Left renal pelvis (tissue), 4 donors: ENCODE measurements at regions not wholly inside any gene's neighbourhood (a gene's known extent, or its start where the extent isn't known, plus 50 kb on each side); places are given as distances from the start of the nearest gene placed in this dataset.
"Not testable (repeated sequence)": the region's sequence is repeated elsewhere in the genome, so short reads cannot be mapped to it uniquely, and the experiment has no call there.

Experiments
- DNase-seq, 4 donors: peaks; one replicate each; pipeline ENCODE4 v3.0.0-alpha.2; 2013; ENCODE audit warnings: low read depth in 4 of 4, low spot score in 3 of 4

- DNase-seq = not testable (repeated sequence)
Observed at GRCh38 chr1:115534-115933, 335.9 kb downstream of the OR4F29 start.

DNA sequence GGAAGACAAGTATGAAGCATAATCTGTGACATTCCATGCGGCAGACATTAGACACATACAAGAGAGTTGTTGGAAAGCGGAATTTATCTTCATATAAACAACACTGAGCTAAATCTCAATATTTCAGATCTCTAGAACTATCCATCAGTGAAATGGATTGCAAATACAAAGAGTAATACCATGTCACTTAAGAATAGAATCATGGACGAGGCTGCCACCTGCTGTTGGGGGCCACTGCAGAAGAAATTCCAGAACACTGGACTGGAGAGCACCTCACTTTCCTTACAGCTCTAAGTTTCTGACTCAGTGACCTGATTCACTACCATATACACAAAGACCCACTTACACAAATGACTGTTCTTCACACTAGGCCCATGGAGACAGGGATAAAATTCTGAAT is 346.7 kb downstream of the OR4F29 start:
- not testable (repeated sequence) for DNase-seq

DNA sequence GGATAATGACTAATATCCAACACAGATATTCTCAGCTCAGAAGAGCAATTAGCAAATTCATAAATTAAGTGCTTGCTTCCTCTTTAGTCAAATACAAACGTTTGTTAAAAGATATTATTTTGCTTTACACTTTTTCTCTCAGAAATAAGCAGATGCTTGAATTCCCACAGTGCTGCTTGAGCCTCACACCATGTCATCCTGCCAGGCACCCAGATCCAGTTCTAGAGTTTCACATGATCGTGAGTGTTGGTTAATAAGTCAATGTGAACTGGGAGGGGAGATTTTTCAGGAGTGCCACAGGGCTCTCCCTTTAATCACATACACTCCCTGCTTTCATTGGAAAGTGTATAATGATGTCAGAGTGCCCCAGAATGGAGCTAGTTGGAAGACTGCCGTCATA is 352.0 kb downstream of the OR4F29 start:
- DNase-seq = not testable (repeated sequence)

- DNase-seq = not testable (repeated sequence)
Observed at GRCh38 chr1:98811-99210, 352.7 kb downstream of the OR4F29 start.

- DNase-seq = not testable (repeated sequence)
Observed at GRCh38 chr1:91279-91678, 360.2 kb downstream of the OR4F29 start.

DNA sequence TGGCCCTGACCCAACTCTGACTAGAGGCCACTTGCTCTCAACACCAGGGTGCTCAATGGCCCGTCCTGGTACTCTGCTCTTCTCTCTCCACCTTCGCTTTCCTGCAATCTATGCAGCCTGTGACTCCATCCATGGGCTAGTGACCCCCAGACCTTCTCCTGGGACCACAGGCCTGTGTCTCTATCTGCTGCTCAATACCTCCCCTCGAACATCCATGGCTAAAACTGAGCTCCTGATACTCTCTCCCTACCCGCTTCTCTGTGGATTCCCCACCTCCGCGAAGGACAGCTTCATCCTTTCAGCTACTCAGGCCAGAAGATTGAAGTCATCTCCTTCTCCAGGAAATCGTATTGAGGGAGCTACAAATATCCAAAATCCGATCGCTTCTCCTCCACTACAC is 363.4 kb downstream of the OR4F29 start:
- not testable (repeated sequence) for DNase-seq

GRCh38 chr1:79152-79551 is 372.3 kb downstream of the OR4F29 start:
- DNase-seq = not testable (repeated sequence)

- not testable (repeated sequence) for DNase-seq
Observed at GRCh38 chr1:65119-65518, 386.4 kb downstream of the OR4F29 start, which contains the start of gene OR4F5. Gene OR4F5 (plus strand): TSS chr1:65419.

GRCh38 chr1:56014-56531 is 395.4 kb downstream of the OR4F29 start:
- DNase-seq = not testable (repeated sequence)

DNA sequence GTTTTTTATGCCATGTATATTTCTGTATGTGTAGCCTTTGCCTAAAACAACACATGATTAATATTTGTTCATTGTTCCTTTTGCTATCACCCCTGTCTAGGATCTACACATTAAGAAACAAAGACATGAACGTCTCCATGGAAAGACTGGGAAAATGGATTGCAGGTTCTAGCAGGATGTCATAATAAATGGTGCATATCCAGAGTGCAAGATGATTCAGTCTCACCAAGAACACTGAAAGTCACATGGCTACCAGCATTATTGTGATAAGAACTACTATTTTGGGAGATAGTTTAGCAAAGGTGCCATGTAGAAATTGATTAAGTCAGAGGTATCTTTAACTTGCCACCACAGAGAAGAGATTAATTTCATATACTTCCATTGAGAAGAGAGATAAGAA is 398.3 kb downstream of the OR4F29 start:
- DNase-seq = not testable (repeated sequence)

GRCh38 chr1:41965-42466 is 409.5 kb downstream of the OR4F29 start:
- DNase-seq = not testable (repeated sequence)

- DNase-seq = not testable (repeated sequence)
Observed at GRCh38 chr1:41197-41596, 410.3 kb downstream of the OR4F29 start.

- DNase-seq = not testable (repeated sequence)
Observed at GRCh38 chr1:29183-29582, 422.3 kb downstream of the OR4F29 start.

DNA sequence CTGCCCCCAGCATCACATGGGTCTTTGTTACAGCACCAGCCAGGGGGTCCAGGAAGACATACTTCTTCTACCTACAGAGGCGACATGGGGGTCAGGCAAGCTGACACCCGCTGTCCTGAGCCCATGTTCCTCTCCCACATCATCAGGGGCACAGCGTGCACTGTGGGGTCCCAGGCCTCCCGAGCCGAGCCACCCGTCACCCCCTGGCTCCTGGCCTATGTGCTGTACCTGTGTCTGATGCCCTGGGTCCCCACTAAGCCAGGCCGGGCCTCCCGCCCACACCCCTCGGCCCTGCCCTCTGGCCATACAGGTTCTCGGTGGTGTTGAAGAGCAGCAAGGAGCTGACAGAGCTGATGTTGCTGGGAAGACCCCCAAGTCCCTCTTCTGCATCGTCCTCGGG is 434.2 kb downstream of the OR4F29 start:
- not testable (repeated sequence) for DNase-seq

GRCh38 chr1:16025-16424 is 435.5 kb downstream of the OR4F29 start:
- not testable (repeated sequence) for DNase-seq

GRCh38 chr1:9941-10717 is 441.3 kb downstream of the OR4F29 start:
- not testable (repeated sequence) for DNase-seq
